HCEC 1CT (cell line): ENCODE measurements at regions not wholly inside any gene's neighbourhood (a gene's known extent, or its start where the extent isn't known, plus 50 kb on each side); places are given as distances from the start of the nearest gene placed in this dataset.
"Not testable (repeated sequence)": the region's sequence is repeated elsewhere in the genome, so short reads cannot be mapped to it uniquely, and the experiment has no call there.

Source experiments
- DNase-seq: peaks from one replicate; pipeline ENCODE4 v3.0.0-alpha.2; 2017

GRCh38 chr4:184335520-184335919 lies 117.8 kb upstream of the ENPP6 start:
- no peak for DNase-seq

GRCh38 chr4:184333446-184333845 lies 115.8 kb upstream of the ENPP6 start:
- not testable (repeated sequence) for DNase-seq

DNA sequence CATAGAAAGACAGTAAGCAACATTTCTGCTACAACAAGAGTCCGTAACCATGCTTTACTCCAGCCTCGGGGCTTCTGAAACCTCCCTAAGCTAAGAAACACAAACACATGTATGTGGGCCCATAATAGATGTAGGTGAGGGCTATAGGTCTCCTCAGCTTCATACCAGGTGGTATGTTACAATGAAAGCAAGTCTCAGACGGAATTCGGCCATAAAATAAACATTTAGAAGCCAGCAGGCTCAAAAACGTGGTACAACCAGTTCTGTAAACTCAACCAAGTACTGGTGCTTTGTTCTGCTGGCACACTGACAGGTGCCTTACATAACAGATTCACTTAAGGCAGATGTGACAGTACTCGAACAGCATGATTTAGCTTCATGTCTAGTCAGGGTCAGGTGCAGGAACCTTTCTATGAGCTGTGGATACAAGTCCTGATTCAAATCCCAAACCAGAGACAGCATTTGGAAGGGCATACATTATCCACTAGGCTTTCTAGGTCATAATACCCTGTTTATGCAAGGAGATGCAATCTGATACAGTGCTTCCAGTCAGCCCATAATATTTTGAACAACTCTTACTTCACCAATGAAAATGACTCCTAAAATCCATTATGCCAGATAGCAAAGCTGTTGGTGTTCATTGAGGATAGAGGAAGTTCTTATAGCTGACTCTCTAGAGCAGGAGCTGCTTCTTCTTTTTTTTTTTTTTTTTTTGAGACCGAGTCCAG lies 113.8 kb upstream of the ENPP6 start:
- DNase-seq, result no peak

DNA sequence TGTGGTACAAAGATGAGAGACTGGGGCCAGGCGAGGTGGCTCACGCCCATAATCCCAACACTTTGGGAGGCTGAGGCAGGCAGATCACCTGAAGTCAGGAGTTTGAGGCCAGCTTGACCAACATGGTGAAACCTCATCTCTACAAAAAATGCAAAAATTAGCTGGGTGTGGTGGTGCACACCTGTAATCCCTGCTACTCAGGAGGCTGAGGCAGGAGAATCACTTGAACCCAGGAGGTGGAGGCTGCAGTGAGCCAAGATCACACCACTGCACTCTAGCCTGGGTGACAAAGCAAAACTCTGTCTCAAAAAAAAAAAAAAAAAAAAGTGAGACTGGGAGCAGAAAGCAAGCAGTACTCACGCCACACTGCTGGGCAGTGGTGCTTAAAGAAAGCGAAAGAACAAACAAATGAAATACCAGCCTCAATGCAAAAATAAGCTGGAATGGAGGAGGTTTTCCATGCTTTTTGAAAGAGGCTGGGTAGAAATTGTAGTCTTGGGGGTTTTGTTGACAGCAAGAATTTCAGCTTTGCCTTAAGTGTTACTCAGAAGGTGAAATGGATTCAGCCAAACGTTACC lies 112.9 kb upstream of the ENPP6 start:
- DNase-seq, result not testable (repeated sequence)

- no peak for DNase-seq
Observed at GRCh38 chr4:184329659-184330400, 112.2 kb upstream of the ENPP6 start.

DNA sequence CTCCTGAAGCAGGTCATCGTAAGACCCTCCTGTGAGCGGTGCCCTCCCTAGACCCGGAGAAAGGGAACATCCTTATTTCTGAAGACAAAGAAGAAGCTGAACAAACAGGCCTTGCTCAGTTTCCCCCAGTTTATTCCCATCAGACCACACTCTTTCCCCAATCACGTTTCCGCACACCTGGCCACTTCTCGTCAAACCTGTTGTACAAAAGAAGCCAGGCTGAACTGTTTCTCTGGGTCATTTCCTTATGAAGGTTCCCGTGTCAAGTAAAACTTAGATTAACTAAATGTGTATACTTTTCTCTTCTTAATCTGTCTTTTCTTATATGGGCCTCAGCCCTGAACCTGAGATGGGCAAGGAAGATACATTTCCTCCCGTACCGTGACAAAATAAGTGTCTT lies 111.6 kb upstream of the ENPP6 start:
- no peak for DNase-seq

GRCh38 chr4:184328022-184328736 lies 110.5 kb upstream of the ENPP6 start:
- DNase-seq, result no peak

DNA sequence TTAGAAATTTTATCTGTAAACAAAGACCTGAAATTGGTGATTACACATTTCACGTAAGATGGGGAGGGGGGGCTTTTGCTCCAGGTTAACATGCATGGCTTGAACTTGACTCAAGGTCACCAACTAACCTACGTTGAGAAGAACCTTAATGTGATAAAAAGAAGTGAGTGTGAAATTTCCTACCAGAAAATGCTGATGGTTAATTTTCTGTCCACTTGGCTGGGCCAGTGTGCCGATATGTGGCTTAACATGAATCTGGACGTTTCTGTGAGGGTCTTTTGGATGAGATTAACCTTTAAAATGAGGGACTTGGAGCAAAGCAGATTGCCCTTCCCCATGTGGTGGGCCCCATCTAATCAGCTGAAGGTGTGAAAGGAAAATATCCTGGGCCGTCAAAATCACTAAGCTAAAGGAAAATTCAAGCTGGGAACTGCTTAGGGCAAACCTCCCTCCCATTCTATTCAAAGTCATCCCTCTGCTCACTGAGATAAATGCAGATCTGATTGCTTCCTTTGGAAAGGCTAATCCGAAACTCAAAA lies 107.3 kb upstream of the ENPP6 start:
- no peak for DNase-seq

GRCh38 chr4:184322328-184323025 lies 104.8 kb upstream of the ENPP6 start:
- no peak for DNase-seq

DNA sequence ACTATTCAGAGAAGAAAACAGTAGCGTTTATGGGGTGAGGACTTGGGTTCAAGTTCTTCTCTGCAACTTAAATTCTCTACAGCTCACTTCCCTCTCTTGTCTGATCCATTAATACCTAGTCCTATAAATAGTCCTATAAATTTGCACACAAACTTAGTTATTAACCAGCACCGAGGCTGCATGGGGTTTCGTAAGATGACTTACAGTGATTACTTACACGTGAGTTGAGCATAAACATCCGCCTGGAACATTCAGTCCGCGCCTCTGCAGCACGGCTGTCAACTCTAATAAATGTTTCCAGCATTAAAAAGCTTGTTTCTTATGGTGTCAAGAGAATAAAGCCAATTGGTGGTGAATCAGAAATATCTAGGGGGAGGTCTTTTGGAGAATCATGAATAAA lies 103.0 kb upstream of the ENPP6 start:
- no peak for DNase-seq

DNA sequence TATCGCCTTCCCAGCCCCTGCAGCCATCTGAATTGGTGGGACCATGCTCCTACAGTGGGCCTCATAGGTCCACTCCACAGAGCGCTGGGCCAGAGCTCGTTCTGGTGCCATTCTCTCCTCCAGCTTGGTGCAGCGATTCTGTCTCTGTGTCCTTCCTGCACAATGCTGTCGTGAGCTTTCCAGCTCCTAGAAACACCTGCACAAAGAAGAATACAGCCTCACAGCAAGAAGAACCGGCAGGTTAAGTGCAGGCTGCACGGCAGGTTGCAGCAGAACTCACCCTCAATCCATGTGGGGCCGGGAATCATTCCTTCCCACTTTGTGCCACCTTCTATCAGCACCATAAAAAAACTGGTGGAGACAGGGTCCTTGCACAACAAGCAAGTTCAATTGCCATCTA lies 101.2 kb upstream of the ENPP6 start:
- no peak for DNase-seq

DNA sequence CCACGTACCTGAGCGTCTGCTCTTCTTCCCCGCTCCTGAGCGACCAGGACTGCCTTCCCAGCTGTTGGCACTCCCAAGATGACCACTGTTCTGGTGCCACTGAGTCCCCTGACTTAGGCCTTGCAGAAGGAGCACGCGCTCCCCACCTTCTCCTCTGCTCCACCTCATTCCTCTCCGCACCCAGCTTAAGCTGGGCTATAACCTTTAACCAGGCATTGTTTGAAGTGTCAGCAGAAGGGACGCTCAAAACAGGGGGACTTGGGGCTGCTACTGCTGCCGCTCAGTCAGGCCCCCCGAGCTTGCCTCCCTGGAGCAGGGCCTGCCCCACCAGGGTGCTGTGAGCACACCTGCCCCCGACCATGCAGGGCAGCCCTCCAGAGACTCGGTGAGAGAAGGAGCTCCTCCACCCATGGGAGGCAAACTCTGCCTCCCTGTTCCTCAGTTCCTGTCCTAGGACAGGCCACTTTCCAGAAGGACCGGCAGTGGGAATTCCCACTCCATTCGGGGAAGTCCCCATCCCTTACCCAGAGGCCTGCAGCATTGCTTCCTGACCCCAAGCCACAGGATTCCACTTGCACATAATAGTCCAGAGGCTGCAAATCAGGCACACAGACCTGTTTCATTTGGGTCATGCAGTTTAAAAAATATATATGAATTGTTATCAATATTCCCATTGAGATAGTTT lies 99.7 kb upstream of the ENPP6 start:
- no peak for DNase-seq

- no peak for DNase-seq
Observed at GRCh38 chr4:184316821-184317220, 99.1 kb upstream of the ENPP6 start.

DNA sequence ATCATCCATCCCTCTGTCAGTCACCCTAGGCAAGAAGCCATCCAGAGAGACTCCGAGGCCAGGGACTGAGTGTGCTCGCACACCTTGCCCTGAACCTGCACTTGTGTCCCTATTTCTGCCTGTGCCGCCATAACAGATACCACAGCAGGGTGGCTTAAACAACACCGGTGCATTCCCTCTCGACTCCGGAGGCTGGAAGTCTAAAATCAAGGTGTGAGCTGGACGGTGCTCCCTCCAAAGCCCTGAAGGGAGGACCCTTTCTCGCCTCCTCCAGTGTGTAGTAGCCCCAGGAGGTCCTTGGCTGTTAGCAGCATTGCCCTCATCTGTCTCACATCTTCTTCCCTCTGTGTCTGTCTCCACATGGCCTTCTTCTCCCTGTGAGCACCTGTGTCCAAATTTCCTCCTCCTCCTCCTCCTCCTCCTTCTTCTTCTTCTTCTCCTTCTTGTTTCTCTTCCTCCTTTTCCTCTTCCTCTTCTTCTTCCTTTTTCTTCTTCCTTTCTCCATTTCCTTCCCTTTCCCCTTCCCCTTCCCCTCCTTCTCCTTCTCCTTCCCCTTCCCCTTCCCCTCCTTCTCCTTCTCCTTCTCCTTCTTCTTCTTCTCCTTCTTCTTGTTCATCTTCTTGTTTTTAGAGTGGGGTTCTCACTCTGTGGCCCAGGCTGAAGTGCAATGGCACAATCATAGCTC lies 98.1 kb upstream of the ENPP6 start:
- DNase-seq, result no peak

DNA sequence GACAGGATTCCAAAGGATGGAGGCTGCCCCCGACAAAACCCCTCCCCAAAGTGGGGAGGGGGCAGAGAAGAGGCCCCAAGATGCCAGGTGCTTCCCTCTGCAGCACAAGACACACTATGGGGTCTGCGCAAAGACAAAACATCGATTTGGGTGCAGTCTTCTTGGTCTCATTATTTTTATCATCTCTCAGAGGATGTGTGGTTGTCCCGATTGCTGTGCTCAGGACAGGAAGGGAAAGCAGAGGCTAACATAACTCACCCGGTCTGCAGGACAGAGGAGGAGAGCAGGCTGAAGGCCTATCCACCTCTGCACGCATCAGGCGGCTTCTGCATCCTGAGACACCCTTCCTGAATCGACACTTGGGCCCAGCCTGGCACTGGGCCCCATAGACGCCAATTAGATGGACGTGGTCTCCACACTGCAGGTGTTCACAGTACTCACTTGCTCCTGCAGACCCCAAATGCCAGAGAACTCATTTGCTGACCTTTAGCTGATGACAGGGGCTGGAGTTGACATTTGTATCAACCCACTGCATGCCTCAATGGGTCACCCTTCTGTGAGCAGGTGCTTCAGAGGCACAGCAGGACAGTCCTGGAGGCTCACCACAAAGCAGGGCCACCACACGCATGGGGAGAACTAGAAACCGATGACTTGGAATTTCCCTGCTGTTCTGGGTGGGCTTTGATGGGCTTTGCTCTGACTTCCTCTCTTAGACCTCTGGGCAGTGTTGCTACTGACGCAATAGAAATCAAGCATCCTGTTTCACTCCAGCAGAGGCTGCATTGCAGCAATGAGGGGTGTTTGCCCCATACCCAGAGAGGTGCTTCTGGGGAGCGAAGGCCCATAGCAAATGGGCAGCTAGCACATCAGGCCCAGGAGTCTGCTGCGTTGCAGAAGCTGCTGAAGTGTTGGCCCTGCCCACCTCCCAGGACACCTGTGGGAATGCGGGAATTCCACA lies 96.3 kb upstream of the ENPP6 start:
- no peak for DNase-seq

DNA sequence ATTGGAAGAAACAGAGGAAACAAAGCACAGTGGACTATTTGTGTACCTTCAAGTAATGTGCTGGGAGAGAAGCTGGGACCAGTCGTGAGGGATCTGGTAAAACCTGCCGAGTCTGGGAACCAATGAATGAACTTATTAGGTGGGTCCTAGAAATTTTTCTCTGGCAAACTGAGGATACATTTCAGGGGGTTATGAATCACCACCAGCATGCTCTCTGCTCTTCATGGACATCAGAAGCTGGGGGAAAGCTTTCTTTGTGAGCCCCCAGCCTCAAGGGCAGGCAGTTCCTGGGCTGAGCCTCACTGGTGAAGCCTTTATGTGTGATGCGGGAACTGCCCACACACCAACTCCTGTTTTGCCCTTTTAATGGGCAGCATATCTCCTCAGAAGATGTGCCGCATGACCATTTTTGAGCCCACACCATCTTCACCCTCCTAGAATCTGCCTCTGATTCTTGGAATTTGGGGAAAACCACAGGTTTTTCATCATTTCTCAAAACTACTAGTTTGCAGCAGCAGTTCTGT lies 95.4 kb upstream of the ENPP6 start:
- no peak for DNase-seq

DNA sequence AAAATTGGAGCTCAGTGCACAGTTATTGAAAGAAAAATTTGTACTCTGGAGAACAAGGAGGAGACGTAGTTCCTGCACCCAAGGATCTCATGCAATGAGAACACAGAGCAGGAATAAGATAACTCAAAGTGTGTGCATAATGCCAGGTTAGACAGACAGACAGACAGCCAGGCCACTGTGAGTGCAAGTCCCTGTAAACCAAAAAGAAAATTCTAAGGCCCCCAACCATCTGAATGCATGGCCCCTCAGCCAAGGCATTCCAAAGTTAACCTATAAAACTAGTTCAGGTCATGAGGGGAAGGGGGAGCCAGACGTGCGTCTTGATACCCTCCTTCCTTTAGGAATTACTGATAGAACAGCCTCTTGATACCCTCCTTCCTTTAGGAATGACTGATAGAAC lies 94.5 kb upstream of the ENPP6 start:
- DNase-seq, result no peak

- DNase-seq, result no peak
Observed at GRCh38 chr4:184310881-184311709, 93.4 kb upstream of the ENPP6 start.

- DNase-seq, result no peak
Observed at GRCh38 chr4:184310171-184310567, 92.5 kb upstream of the ENPP6 start.
